GM23338 (cell line): ENCODE measurements at regions not wholly inside any gene's neighbourhood (a gene's known extent, or its start where the extent isn't known, plus 50 kb on each side); places are given as distances from the start of the nearest gene placed in this dataset.

Experiments
- ATAC-seq: fragments of 200-7000 bp; cut with Tn5 transposase; 3 replicates; pipeline ENCODE4 v1.9.1; 2020
- DNase-seq: peaks from one replicate; pipeline ENCODE4 v3.0.0-alpha.2; 2015; ENCODE audit warnings: low spot score
- H2AFZ ChIP-seq: fragments of 200-600 bp; sonication (generic); 2 replicates; pipeline ENCODE4 v1.8.0; 2016; ENCODE audit warnings: antibody characterized with exemption, mild to moderate bottlenecking, moderate library complexity
- H3F3A ChIP-seq: fragments of 200-600 bp; sonication (generic); replicated peaks from 2 replicates; pipeline ENCODE4 v1.8.0; 2017; ENCODE audit warnings: antibody characterized with exemption, mixed run types, low read depth
- H3K27ac ChIP-seq: fragments of 200-600 bp; sonication (generic); 2 replicates; pipeline ENCODE4 v1.6.1; 2016; ENCODE audit warnings: low read depth
- H3K27me3 ChIP-seq: fragments of 200-600 bp; sonication (generic); 2 replicates; pipeline ENCODE4 v1.8.0; 2016; ENCODE audit warnings: mild to moderate bottlenecking, mixed run types, moderate library complexity; ENCODE audit not compliant: insufficient read depth
- H3K36me3 ChIP-seq: fragments of 200-600 bp; sonication (generic); 2 replicates; pipeline ENCODE4 v1.8.0; 2016; ENCODE audit warnings: mild to moderate bottlenecking; ENCODE audit not compliant: insufficient read depth
- H3K4me1 ChIP-seq: fragments of 200-600 bp; sonication (generic); 2 replicates; pipeline ENCODE4 v1.8.0; 2016; ENCODE audit warnings: mild to moderate bottlenecking, moderate library complexity; ENCODE audit not compliant: insufficient read depth
- H3K4me2 ChIP-seq: fragments of 200-600 bp; sonication (generic); 2 replicates; pipeline ENCODE4 v1.7.1; 2017; ENCODE audit warnings: mixed run types
- H3K4me3 ChIP-seq: fragments of 200-600 bp; sonication (generic); 2 replicates; pipeline ENCODE4 v1.6.1; 2016; ENCODE audit warnings: mixed run types
- H3K79me2 ChIP-seq: fragments of 200-600 bp; sonication (generic); replicated peaks from 2 replicates; pipeline ENCODE4 v1.8.0; 2017; ENCODE audit warnings: mild to moderate bottlenecking; ENCODE audit not compliant: insufficient read depth
- H3K9me2 ChIP-seq: fragments of 200-600 bp; sonication (generic); 2 replicates; pipeline ENCODE4 v1.8.0; 2017; ENCODE audit not compliant: insufficient read depth
- H4K20me1 ChIP-seq: fragments of 200-600 bp; sonication (generic); replicated peaks from 2 replicates; pipeline ENCODE4 v1.8.0; 2017; ENCODE audit warnings: mild to moderate bottlenecking; ENCODE audit not compliant: insufficient read depth
- H3K27ac Mint-ChIP-seq: 2 replicates; pipeline ENCODE4 v1.8.0; 2020; ENCODE audit warnings: inconsistent platforms, mild to moderate bottlenecking, moderate library complexity, mixed read lengths
- H3K27me3 Mint-ChIP-seq: 3 replicates; pipeline ENCODE4 v1.8.0; 2022; ENCODE audit warnings: low read depth, mild to moderate bottlenecking, moderate library complexity, mixed read lengths, inconsistent platforms; ENCODE audit not compliant: insufficient read depth, poor library complexity
- H3K36me3 Mint-ChIP-seq: 3 replicates; pipeline ENCODE4 v1.8.0; 2021; ENCODE audit warnings: low read depth, mild to moderate bottlenecking, inconsistent platforms, moderate library complexity, mixed read lengths
- H3K4me1 Mint-ChIP-seq: 3 replicates; pipeline ENCODE4 v1.8.0; 2020; ENCODE audit warnings: mild to moderate bottlenecking, inconsistent platforms, mixed read lengths
- H3K4me3 Mint-ChIP-seq: 3 replicates; pipeline ENCODE4 v1.8.0; 2021; ENCODE audit warnings: moderate library complexity, mild to moderate bottlenecking, inconsistent platforms, mixed read lengths
- H3K9me3 Mint-ChIP-seq: 3 replicates; pipeline ENCODE4 v1.8.0; 2020; ENCODE audit warnings: moderate library complexity, mild to moderate bottlenecking, inconsistent platforms, mixed read lengths
- CREB1 ChIP-seq: fragments of 250-450 bp; sonication (Bioruptor Pico); IDR thresholded peaks from 2 replicates; pipeline ENCODE4 v1.5.0; 2020; ENCODE audit warnings: low read depth, mild to moderate bottlenecking, moderate library complexity
- CTCF ChIP-seq, 2 experiments: fragments of 200-600 bp in 1 of 2; sonication (generic) in 1 of 2; conservative IDR thresholded peaks; 2 replicates each; pipeline versions ENCODE4 v1.5.1 to v1.6.1; 2016 to 2017; ENCODE audit warnings: antibody characterized with exemption in 2 of 2, low read depth in 2 of 2, mild to moderate bottlenecking in 2 of 2, moderate library complexity in 1 of 2
- EZH2 ChIP-seq: fragments of 200-600 bp; sonication (generic); IDR thresholded peaks from one replicate; pipeline ENCODE4 v1.8.0; 2017; ENCODE audit warnings: antibody characterized with exemption, mild to moderate bottlenecking, low read depth; ENCODE audit not compliant: unreplicated experiment
- EZH2phosphoT487 ChIP-seq: fragments of 200-600 bp; sonication (generic); IDR thresholded peaks from one replicate; pipeline ENCODE4 v1.8.1; 2018; ENCODE audit warnings: antibody characterized with exemption; ENCODE audit not compliant: unreplicated experiment
- JUNB ChIP-seq: IDR thresholded peaks from one replicate; pipeline ENCODE4 v1.6.1; 2016; ENCODE audit warnings: antibody characterized with exemption; ENCODE audit not compliant: unreplicated experiment
- NANOG ChIP-seq: IDR thresholded peaks from 2 replicates; pipeline ENCODE4 v1.6.1; 2016; ENCODE audit warnings: antibody characterized with exemption, borderline replicate concordance
- POLR2AphosphoS5 ChIP-seq: IDR thresholded peaks from 2 replicates; pipeline ENCODE4 v1.6.1; 2016; ENCODE audit warnings: antibody characterized with exemption, low read depth
- REST ChIP-seq: IDR thresholded peaks from one replicate; pipeline ENCODE4 v1.6.1; 2018; ENCODE audit warnings: antibody characterized with exemption; ENCODE audit not compliant: unreplicated experiment
- STAT1 ChIP-seq: IDR thresholded peaks from one replicate; pipeline ENCODE4 v1.6.1; 2016; ENCODE audit warnings: antibody characterized with exemption; ENCODE audit not compliant: unreplicated experiment
- ZNF114 ChIP-seq: fragments of 250-450 bp; sonication (Bioruptor Pico); IDR thresholded peaks from 2 replicates; pipeline ENCODE4 v1.5.0; 2020; ENCODE audit warnings: mild to moderate bottlenecking, moderate library complexity
- ZNF331 ChIP-seq: fragments of 250-450 bp; sonication (Bioruptor Pico); IDR thresholded peaks from 2 replicates; pipeline ENCODE4 v1.5.0; 2020; ENCODE audit warnings: low read depth, mild to moderate bottlenecking, moderate library complexity
- ZNF462 ChIP-seq: fragments of 250-450 bp; sonication (Bioruptor Pico); IDR thresholded peaks from 2 replicates; pipeline ENCODE4 v1.5.0; 2020; ENCODE audit warnings: mild to moderate bottlenecking, moderate library complexity
- TF ChIP-seq, protein P1 (sequence below): IDR thresholded peaks from 2 replicates; pipeline ENCODE4 v1.6.1; 2016; ENCODE audit warnings: antibody characterized with exemption

- no peak for DNase-seq
- peaks cover 18% of the 10 kb centered on the region for H3K4me1 Mint-ChIP-seq
- no peaks in the 10 kb centered on the region for H3F3A ChIP-seq
- H3K9me2 ChIP-seq = no peaks in the 10 kb centered on the region
- no peaks in the 10 kb centered on the region for H3K27me3 Mint-ChIP-seq
- no peaks in the 10 kb centered on the region for H3K27me3 ChIP-seq
- no peak overlapping the region for H3K4me3 Mint-ChIP-seq
- H3K4me1 ChIP-seq = peaks cover 8% of the 10 kb centered on the region; the same call in 1 of the 2 replicates
- ATAC-seq = no peak
- no peak overlapping the region for H3K27ac ChIP-seq
- H3K4me3 ChIP-seq = no peak overlapping the region
- peaks cover 8% of the 10 kb centered on the region; the same call in 2 of the 3 replicates for H3K36me3 Mint-ChIP-seq
- H3K9me3 Mint-ChIP-seq = no peaks in the 10 kb centered on the region
- H2AFZ ChIP-seq = no peak overlapping the region
- peaks cover 97% of the 10 kb centered on the region for H3K79me2 ChIP-seq
- H3K27ac Mint-ChIP-seq = no peak overlapping the region; the same call in 1 of the 2 replicates
- H3K4me2 ChIP-seq = no peak overlapping the region
- no peaks in the 10 kb centered on the region for H3K36me3 ChIP-seq
- H4K20me1 ChIP-seq = no peaks in the 10 kb centered on the region
- TF ChIP-seq REST = no peak
- TF ChIP-seq CTCF (conservative IDR thresholded peaks at IDR 0.05; ENCODE audit: low read depth in 2 of 2) = no peak
- no peak for TF ChIP-seq CREB1 (CRISPR knock-in tag)
- no peak for TF ChIP-seq ZNF331 (CRISPR knock-in tag)
- no peak for TF ChIP-seq JUNB
- no peak for TF ChIP-seq STAT1
- no peak for TF ChIP-seq NANOG
- no peak for TF ChIP-seq ZNF114
- no peak for TF ChIP-seq EZH2phosphoT487
- TF ChIP-seq, protein P1, sequence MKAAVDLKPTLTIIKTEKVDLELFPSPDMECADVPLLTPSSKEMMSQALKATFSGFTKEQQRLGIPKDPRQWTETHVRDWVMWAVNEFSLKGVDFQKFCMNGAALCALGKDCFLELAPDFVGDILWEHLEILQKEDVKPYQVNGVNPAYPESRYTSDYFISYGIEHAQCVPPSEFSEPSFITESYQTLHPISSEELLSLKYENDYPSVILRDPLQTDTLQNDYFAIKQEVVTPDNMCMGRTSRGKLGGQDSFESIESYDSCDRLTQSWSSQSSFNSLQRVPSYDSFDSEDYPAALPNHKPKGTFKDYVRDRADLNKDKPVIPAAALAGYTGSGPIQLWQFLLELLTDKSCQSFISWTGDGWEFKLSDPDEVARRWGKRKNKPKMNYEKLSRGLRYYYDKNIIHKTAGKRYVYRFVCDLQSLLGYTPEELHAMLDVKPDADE = no peak
- no peak for TF ChIP-seq POLR2AphosphoS5
- no peak for TF ChIP-seq EZH2
- TF ChIP-seq ZNF462 (CRISPR knock-in tag) = no peak
These were observed 94.7 kb upstream of the GPM6B start for GRCh38 chrX:13911586-13911985.
